HEK293 (cell line): ENCODE measurements at regions not wholly inside any gene's neighbourhood (a gene's known extent, or its start where the extent isn't known, plus 50 kb on each side); places are given as distances from the start of the nearest gene placed in this dataset.

ENCODE experiments used
- CTCF ChIA-PET: fragments of 350-600 bp; formaldehyde crosslinking; extraction: SDS; loops from one replicate; lab custom pipeline; 2021; ENCODE audit warnings: antibody characterized with exemption; lab: Yijun Ruan, JAX
- POLR2A ChIA-PET: fragments of 300-600 bp; formaldehyde crosslinking; extraction: SDS; loops from one replicate; lab custom pipeline; 2020; ENCODE audit warnings: antibody characterized with exemption, inconsistent platforms; lab: Yijun Ruan, JAX
- H3K27ac ChIP-seq: fragments of 200-500 bp; sonication (Bioruptor generic); 2 replicates; pipeline ENCODE4 v1.5.1; 2014; ENCODE audit warnings: low read depth, low read length, control low read depth, inconsistent platforms; ENCODE audit errors: extremely low read depth
- H3K36me3 ChIP-seq, 2 experiments: fragments of 200-500 bp in 1 of 2; sonication (Bioruptor generic) in 1 of 2; 1 replicate in 1 of 2; 2 replicates in 1 of 2; pipeline ENCODE4 v1.5.1; 2014 to 2017; ENCODE audit warnings: inconsistent platforms in 2 of 2, low read length in 2 of 2; ENCODE audit not compliant: control insufficient read depth in 2 of 2, insufficient read depth in 1 of 2
- H3K4me1 ChIP-seq: fragments of 200-500 bp; sonication (Bioruptor generic); 2 replicates; pipeline ENCODE4 v1.5.1; 2014; ENCODE audit warnings: mild to moderate bottlenecking, low read length, inconsistent platforms; ENCODE audit not compliant: control insufficient read depth, insufficient read depth
- H3K4me3 ChIP-seq: 2 replicates; pipeline ENCODE4 v1.5.1; 2011; ENCODE audit warnings: low read depth, mild to moderate bottlenecking, control low read depth, low read length, moderate library complexity
- H3K9me3 ChIP-seq: fragments of 200-500 bp; sonication (Bioruptor generic); 2 replicates; pipeline ENCODE4 v1.5.1; 2014; ENCODE audit warnings: low read depth, low read length, inconsistent platforms; ENCODE audit not compliant: control insufficient read depth, insufficient read depth
- ATF2 ChIP-seq: fragments of 450-650 bp; formaldehyde crosslinking; IDR thresholded peaks from 2 replicates; pipeline ENCODE4 v1.5.1; 2016; ENCODE audit warnings: missing biosample characterization, missing genetic modification characterization, low read depth
- HOXA7 ChIP-seq: sonication (generic); formaldehyde crosslinking; IDR thresholded peaks from 2 replicates; pipeline ENCODE4 v1.8.1; 2022; ENCODE audit warnings: missing genetic modification reagents, borderline replicate concordance
- MZF1 ChIP-seq: fragments of 450-650 bp; formaldehyde crosslinking; IDR thresholded peaks from 2 replicates; pipeline ENCODE4 v1.5.1; 2017; ENCODE audit warnings: missing biosample characterization, missing genetic modification characterization, borderline replicate concordance
- PRDM2 ChIP-seq: fragments of 450-650 bp; formaldehyde crosslinking; IDR thresholded peaks from 2 replicates; pipeline ENCODE4 v1.5.1; 2016; ENCODE audit warnings: missing biosample characterization, missing genetic modification characterization, borderline replicate concordance
- PRDM4 ChIP-seq: fragments of 450-650 bp; formaldehyde crosslinking; IDR thresholded peaks from 2 replicates; pipeline ENCODE4 v1.5.1; 2017; ENCODE audit warnings: missing biosample characterization, missing genetic modification characterization
- ZBTB10 ChIP-seq: fragments of 450-650 bp; formaldehyde crosslinking; IDR thresholded peaks from 2 replicates; pipeline ENCODE4 v1.5.1; 2016; ENCODE audit warnings: missing biosample characterization, missing genetic modification characterization
- ZBTB6 ChIP-seq: fragments of 450-650 bp; formaldehyde crosslinking; IDR thresholded peaks from 2 replicates; pipeline ENCODE4 v1.5.1; 2017; ENCODE audit warnings: missing biosample characterization, missing genetic modification characterization
- ZFP3 ChIP-seq: fragments of 450-650 bp; formaldehyde crosslinking; IDR thresholded peaks from 2 replicates; pipeline ENCODE4 v1.5.1; 2016; ENCODE audit warnings: low read depth, missing biosample characterization, missing genetic modification characterization
- ZNF18 ChIP-seq: fragments of 450-650 bp; formaldehyde crosslinking; IDR thresholded peaks from 2 replicates; pipeline ENCODE4 v1.5.1; 2016; ENCODE audit warnings: missing biosample characterization, missing genetic modification characterization
- ZNF24 ChIP-seq: fragments of 450-650 bp; formaldehyde crosslinking; IDR thresholded peaks from 2 replicates; pipeline ENCODE4 v1.5.1; 2016; ENCODE audit warnings: missing biosample characterization, missing genetic modification characterization
- ZNF521 ChIP-seq: fragments of 450-650 bp; formaldehyde crosslinking; IDR thresholded peaks from 2 replicates; pipeline ENCODE4 v1.5.1; 2017; ENCODE audit warnings: missing biosample characterization, mild to moderate bottlenecking, missing genetic modification characterization
- ZNF580 ChIP-seq: fragments of 450-650 bp; formaldehyde crosslinking; IDR thresholded peaks from 2 replicates; pipeline ENCODE4 v1.5.1; 2016; ENCODE audit warnings: missing biosample characterization, missing genetic modification characterization
- ZNF639 ChIP-seq: fragments of 450-650 bp; formaldehyde crosslinking; IDR thresholded peaks from 2 replicates; pipeline ENCODE4 v1.5.1; 2016; ENCODE audit warnings: missing biosample characterization, missing genetic modification characterization
- ZNF701 ChIP-seq: fragments of 450-650 bp; formaldehyde crosslinking; IDR thresholded peaks from 2 replicates; pipeline ENCODE4 v1.5.1; 2016; ENCODE audit warnings: missing biosample characterization, missing genetic modification characterization

- no peak for TF ChIP-seq ZNF701 (tag by site-specific recombination)
- no peak for TF ChIP-seq ZNF580 (tag by site-specific recombination)
- no peak for TF ChIP-seq MZF1 (tag by site-specific recombination)
- TF ChIP-seq ZBTB6 (tag by site-specific recombination), result no peak
- TF ChIP-seq ZNF18 (tag by site-specific recombination), result no peak
- no peak for TF ChIP-seq PRDM2 (tag by site-specific recombination)
- no peak for TF ChIP-seq ZNF24
- TF ChIP-seq ZNF639 (tag by site-specific recombination), result no peak
- no peak for TF ChIP-seq ZNF521 (tag by site-specific recombination)
- no peak for TF ChIP-seq PRDM4
- TF ChIP-seq, all 188 proteins: peak for 0
These were observed 651.9 kb upstream of the BCHE start (continued) for GRCh38 chr3:166488977-166489672.

GRCh38 chr3:166484470-166484869, 647.2 kb upstream of the BCHE start:
- POLR2A ChIA-PET, result no interaction called here
- H3K4me3 ChIP-seq, result no peak overlapping the region
- H3K4me1 ChIP-seq, result no peaks in the 10 kb centered on the region
- TF ChIP-seq ATF2, result peak; percentile 43; the same call in 1 of the 2 replicates
- no peak for TF ChIP-seq HOXA7 (CRISPR knock-in tag)
- TF ChIP-seq ZFP3 (tag by site-specific recombination), result no peak
- TF ChIP-seq ZNF580 (tag by site-specific recombination), result no peak
- TF ChIP-seq ZBTB10, result no peak

More at GRCh38 chr3:166484470-166484869, 647.2 kb upstream of the BCHE start:
- CTCF ChIA-PET, result no interaction called here
- no peaks in the 10 kb centered on the region for H3K9me3 ChIP-seq
- H3K27ac ChIP-seq, result no peak overlapping the region
- H3K36me3 ChIP-seq, result no peaks in the 10 kb centered on the region
